ENCODE measurements at regions not wholly inside any gene's neighbourhood (a gene's known extent, or its start where the extent isn't known, plus 50 kb on each side); places are given as distances from the start of the nearest gene placed in this dataset.

DNA sequence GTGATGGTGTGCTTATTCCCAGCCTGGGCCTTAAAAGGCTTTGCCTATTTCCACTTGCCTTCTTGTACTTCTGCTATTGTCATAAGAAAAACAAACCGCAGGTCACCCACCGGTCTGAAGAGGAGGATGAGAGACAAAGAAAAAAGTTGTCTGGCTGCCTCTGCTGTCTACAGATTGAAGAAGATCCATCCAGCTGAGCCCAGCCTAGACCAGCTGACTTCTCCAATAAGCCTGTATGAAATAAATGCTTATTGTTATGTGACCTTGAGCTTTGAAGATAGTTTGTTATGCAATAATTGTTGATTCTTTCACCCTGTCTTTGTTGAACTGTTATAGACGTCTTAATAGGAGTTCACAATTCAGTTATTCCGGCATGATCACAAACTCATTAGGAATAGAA is 223.8 kb upstream of the PRSS16 start:
- ATAC-seq = no peak
- peaks cover 3% of the 10 kb centered on the region for H3K27me3 Mint-ChIP-seq (ENCODE audit: insufficient read depth, low read depth, poor library complexity)
- H3K4me3 Mint-ChIP-seq = no peak overlapping the region

More for the DNA sequence above, 223.8 kb upstream of the PRSS16 start:
- Histone ChIP-seq H3K4me3 (no peak overlapping the region), H3K27me3 (ENCODE audit: insufficient read depth) (no peaks in the 10 kb centered on the region), H3K27ac (ENCODE audit: low read depth) (no peak overlapping the region), H3K4me2 (no peak overlapping the region), H3K36me3 (ENCODE audit: insufficient read depth) (no peaks in the 10 kb centered on the region), H3K79me2 (replicated peaks; ENCODE audit: insufficient read depth) (peaks cover 6% of the 10 kb centered on the region; the same call in 1 of the 2 replicates), H2AFZ (no peak overlapping the region), H3K4me1 (ENCODE audit: insufficient read depth) (0 out of 2 replicates have a peak, but pooled peaks cover 5% of the 10 kb centered on the region), H3K9me2 (ENCODE audit: insufficient read depth) (no peaks in the 10 kb centered on the region), H3F3A (replicated peaks; ENCODE audit: low read depth) (0 out of 2 replicates have a peak, but pooled peaks cover 3% of the 10 kb centered on the region), H4K20me1 (replicated peaks; ENCODE audit: insufficient read depth) (no peaks in the 10 kb centered on the region)
- H3K27ac Mint-ChIP-seq = no peak overlapping the region
- H3K36me3 Mint-ChIP-seq (ENCODE audit: low read depth) = no peaks in the 10 kb centered on the region
- no peak for DNase-seq (ENCODE audit: low spot score)
- H3K9me3 Mint-ChIP-seq = no peaks in the 10 kb centered on the region; the same call in 2 of the 3 replicates
- peaks cover 10% of the 10 kb centered on the region; the same call in 2 of the 3 replicates for H3K4me1 Mint-ChIP-seq
- TF ChIP-seq ZNF114 (CRISPR knock-in tag; IDR thresholded peaks at IDR 0.05) = no peak
- no peak for TF ChIP-seq NANOG (IDR thresholded peaks at IDR 0.05; ENCODE audit: borderline replicate concordance)
- TF ChIP-seq, protein P1, sequence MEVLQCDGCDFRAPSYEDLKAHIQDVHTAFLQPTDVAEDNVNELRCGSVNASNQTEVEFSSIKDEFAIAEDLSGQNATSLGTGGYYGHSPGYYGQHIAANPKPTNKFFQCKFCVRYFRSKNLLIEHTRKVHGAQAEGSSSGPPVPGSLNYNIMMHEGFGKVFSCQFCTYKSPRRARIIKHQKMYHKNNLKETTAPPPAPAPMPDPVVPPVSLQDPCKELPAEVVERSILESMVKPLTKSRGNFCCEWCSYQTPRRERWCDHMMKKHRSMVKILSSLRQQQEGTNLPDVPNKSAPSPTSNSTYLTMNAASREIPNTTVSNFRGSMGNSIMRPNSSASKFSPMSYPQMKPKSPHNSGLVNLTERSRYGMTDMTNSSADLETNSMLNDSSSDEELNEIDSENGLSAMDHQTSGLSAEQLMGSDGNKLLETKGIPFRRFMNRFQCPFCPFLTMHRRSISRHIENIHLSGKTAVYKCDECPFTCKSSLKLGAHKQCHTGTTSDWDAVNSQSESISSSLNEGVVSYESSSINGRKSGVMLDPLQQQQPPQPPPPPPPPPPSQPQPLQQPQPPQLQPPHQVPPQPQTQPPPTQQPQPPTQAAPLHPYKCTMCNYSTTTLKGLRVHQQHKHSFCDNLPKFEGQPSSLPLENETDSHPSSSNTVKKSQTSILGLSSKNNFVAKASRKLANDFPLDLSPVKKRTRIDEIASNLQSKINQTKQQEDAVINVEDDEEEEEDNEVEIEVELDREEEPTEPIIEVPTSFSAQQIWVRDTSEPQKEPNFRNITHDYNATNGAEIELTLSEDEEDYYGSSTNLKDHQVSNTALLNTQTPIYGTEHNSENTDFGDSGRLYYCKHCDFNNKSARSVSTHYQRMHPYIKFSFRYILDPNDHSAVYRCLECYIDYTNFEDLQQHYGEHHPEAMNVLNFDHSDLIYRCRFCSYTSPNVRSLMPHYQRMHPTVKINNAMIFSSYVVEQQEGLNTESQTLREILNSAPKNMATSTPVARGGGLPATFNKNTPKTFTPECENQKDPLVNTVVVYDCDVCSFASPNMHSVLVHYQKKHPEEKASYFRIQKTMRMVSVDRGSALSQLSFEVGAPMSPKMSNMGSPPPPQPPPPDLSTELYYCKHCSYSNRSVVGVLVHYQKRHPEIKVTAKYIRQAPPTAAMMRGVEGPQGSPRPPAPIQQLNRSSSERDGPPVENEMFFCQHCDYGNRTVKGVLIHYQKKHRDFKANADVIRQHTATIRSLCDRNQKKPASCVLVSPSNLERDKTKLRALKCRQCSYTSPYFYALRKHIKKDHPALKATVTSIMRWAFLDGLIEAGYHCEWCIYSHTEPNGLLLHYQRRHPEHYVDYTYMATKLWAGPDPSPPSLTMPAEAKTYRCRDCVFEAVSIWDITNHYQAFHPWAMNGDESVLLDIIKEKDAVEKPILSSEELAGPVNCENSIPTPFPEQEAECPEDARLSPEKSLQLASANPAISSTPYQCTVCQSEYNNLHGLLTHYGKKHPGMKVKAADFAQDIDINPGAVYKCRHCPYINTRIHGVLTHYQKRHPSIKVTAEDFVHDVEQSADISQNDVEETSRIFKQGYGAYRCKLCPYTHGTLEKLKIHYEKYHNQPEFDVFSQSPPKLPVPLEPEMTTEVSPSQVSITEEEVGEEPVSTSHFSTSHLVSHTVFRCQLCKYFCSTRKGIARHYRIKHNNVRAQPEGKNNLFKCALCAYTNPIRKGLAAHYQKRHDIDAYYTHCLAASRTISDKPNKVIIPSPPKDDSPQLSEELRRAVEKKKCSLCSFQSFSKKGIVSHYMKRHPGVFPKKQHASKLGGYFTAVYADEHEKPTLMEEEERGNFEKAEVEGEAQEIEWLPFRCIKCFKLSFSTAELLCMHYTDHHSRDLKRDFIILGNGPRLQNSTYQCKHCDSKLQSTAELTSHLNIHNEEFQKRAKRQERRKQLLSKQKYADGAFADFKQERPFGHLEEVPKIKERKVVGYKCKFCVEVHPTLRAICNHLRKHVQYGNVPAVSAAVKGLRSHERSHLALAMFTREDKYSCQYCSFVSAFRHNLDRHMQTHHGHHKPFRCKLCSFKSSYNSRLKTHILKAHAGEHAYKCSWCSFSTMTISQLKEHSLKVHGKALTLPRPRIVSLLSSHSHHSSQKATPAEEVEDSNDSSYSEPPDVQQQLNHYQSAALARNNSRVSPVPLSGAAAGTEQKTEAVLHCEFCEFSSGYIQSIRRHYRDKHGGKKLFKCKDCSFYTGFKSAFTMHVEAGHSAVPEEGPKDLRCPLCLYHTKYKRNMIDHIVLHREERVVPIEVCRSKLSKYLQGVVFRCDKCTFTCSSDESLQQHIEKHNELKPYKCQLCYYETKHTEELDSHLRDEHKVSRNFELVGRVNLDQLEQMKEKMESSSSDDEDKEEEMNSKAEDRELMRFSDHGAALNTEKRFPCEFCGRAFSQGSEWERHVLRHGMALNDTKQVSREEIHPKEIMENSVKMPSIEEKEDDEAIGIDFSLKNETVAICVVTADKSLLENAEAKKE (CRISPR knock-in tag; IDR thresholded peaks at IDR 0.05) = no peak
- TF ChIP-seq, protein P2, sequence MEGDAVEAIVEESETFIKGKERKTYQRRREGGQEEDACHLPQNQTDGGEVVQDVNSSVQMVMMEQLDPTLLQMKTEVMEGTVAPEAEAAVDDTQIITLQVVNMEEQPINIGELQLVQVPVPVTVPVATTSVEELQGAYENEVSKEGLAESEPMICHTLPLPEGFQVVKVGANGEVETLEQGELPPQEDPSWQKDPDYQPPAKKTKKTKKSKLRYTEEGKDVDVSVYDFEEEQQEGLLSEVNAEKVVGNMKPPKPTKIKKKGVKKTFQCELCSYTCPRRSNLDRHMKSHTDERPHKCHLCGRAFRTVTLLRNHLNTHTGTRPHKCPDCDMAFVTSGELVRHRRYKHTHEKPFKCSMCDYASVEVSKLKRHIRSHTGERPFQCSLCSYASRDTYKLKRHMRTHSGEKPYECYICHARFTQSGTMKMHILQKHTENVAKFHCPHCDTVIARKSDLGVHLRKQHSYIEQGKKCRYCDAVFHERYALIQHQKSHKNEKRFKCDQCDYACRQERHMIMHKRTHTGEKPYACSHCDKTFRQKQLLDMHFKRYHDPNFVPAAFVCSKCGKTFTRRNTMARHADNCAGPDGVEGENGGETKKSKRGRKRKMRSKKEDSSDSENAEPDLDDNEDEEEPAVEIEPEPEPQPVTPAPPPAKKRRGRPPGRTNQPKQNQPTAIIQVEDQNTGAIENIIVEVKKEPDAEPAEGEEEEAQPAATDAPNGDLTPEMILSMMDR (conservative IDR thresholded peaks at IDR 0.05; ENCODE audit: low read depth in 2 of 2) = no peak
- no peak for TF ChIP-seq ZNF331 (CRISPR knock-in tag; IDR thresholded peaks at IDR 0.05; ENCODE audit: low read depth)
- TF ChIP-seq, protein P3, sequence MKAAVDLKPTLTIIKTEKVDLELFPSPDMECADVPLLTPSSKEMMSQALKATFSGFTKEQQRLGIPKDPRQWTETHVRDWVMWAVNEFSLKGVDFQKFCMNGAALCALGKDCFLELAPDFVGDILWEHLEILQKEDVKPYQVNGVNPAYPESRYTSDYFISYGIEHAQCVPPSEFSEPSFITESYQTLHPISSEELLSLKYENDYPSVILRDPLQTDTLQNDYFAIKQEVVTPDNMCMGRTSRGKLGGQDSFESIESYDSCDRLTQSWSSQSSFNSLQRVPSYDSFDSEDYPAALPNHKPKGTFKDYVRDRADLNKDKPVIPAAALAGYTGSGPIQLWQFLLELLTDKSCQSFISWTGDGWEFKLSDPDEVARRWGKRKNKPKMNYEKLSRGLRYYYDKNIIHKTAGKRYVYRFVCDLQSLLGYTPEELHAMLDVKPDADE (IDR thresholded peaks at IDR 0.05) = no peak
- no peak for TF ChIP-seq CREB1 (CRISPR knock-in tag; IDR thresholded peaks at IDR 0.05; ENCODE audit: low read depth)
- TF ChIP-seq EZH2phosphoT487 (IDR thresholded peaks at IDR 0.05; ENCODE audit: unreplicated experiment) = no peak
- TF ChIP-seq STAT1 (IDR thresholded peaks at IDR 0.05; ENCODE audit: unreplicated experiment) = no peak
- TF ChIP-seq, protein P4, sequence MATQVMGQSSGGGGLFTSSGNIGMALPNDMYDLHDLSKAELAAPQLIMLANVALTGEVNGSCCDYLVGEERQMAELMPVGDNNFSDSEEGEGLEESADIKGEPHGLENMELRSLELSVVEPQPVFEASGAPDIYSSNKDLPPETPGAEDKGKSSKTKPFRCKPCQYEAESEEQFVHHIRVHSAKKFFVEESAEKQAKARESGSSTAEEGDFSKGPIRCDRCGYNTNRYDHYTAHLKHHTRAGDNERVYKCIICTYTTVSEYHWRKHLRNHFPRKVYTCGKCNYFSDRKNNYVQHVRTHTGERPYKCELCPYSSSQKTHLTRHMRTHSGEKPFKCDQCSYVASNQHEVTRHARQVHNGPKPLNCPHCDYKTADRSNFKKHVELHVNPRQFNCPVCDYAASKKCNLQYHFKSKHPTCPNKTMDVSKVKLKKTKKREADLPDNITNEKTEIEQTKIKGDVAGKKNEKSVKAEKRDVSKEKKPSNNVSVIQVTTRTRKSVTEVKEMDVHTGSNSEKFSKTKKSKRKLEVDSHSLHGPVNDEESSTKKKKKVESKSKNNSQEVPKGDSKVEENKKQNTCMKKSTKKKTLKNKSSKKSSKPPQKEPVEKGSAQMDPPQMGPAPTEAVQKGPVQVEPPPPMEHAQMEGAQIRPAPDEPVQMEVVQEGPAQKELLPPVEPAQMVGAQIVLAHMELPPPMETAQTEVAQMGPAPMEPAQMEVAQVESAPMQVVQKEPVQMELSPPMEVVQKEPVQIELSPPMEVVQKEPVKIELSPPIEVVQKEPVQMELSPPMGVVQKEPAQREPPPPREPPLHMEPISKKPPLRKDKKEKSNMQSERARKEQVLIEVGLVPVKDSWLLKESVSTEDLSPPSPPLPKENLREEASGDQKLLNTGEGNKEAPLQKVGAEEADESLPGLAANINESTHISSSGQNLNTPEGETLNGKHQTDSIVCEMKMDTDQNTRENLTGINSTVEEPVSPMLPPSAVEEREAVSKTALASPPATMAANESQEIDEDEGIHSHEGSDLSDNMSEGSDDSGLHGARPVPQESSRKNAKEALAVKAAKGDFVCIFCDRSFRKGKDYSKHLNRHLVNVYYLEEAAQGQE (IDR thresholded peaks at IDR 0.05; ENCODE audit: unreplicated experiment) = no peak
- no peak for TF ChIP-seq POLR2AphosphoS5 (IDR thresholded peaks at IDR 0.05; ENCODE audit: low read depth)
- no peak for TF ChIP-seq JUNB (IDR thresholded peaks at IDR 0.05; ENCODE audit: unreplicated experiment)
- TF ChIP-seq EZH2 (IDR thresholded peaks at IDR 0.05; ENCODE audit: low read depth, unreplicated experiment) = no peak
